Thoracic aorta (tissue), 2 donors: ENCODE measurements at regions not wholly inside any gene's neighbourhood (a gene's known extent, or its start where the extent isn't known, plus 50 kb on each side); places are given as distances from the start of the nearest gene placed in this dataset.

Experiments
- ATAC-seq: fragments of 150-250 bp; one replicate; pipeline ENCODE4 v1.8.0; 2017; ENCODE audit warnings: low read depth; ENCODE audit not compliant: insufficient number of reproducible peaks, low FRiP score
- DNase-seq: peaks from one replicate; pipeline ENCODE4 v3.0.0-alpha.2; 2020; ENCODE audit warnings: low spot score
- H3K27ac ChIP-seq, 2 donors: fragments of 200-600 bp; sonication (generic); 1 replicate in 1 of 2; 2 replicates in 1 of 2; pipeline ENCODE4 v1.5.1; 2016; ENCODE audit warnings: mild to moderate bottlenecking in 2 of 2, moderate library complexity in 2 of 2
- H3K27me3 ChIP-seq: fragments of 200-600 bp; sonication (generic); replicated peaks from 2 replicates; pipeline ENCODE4 v1.6.0; 2016; ENCODE audit warnings: mild to moderate bottlenecking; ENCODE audit not compliant: insufficient read depth
- H3K36me3 ChIP-seq: fragments of 200-600 bp; sonication (generic); one replicate; pipeline ENCODE4 v1.5.1; 2016
- H3K4me1 ChIP-seq, 2 donors: fragments of 200-600 bp; sonication (generic); 1 replicate in 1 of 2; 2 replicates in 1 of 2; pipeline versions ENCODE4 v1.5.1 to v1.6.0; 2016; ENCODE audit warnings: low read depth in 2 of 2, mild to moderate bottlenecking in 1 of 2; ENCODE audit not compliant: control insufficient read depth in 1 of 2
- H3K4me3 ChIP-seq: fragments of 200-600 bp; sonication (generic); 2 replicates; pipeline ENCODE4 v1.5.1; 2016; ENCODE audit warnings: mild to moderate bottlenecking
- H3K9me3 ChIP-seq: fragments of 200-600 bp; sonication (generic); 2 replicates; pipeline ENCODE4 v1.5.1; 2016
- CTCF ChIP-seq: fragments of 200-600 bp; sonication (generic); IDR thresholded peaks from one replicate; pipeline ENCODE4 v1.5.1; 2019; ENCODE audit warnings: antibody characterized with exemption

GRCh38 chr1:201760516-201760915 lies 68.4 kb upstream of the IPO9 start:
- ATAC-seq (no peak), DNase-seq (no peak)
- Histone ChIP-seq H3K4me1 (peaks cover 58 to 99% of the 10 kb centered on the region in 2 donors), H3K27me3 (no peaks in the 10 kb centered on the region), H3K4me3 (no peak overlapping the region), H3K27ac (peak overlapping the region; percentile 46 to 89), H3K36me3 (no peaks in the 10 kb centered on the region), H3K9me3 (no peaks in the 10 kb centered on the region)
- no peak for TF ChIP-seq CTCF

GRCh38 chr1:201761178-201761577 lies 67.8 kb upstream of the IPO9 start:
- H3K36me3 ChIP-seq: no peaks in the 10 kb centered on the region
- DNase-seq: no peak
- no peaks in the 10 kb centered on the region for H3K27me3 ChIP-seq
- peak overlapping the region; percentile 46 to 89 for H3K27ac ChIP-seq
- H3K9me3 ChIP-seq: no peaks in the 10 kb centered on the region
- no peak for TF ChIP-seq CTCF
- no peak for ATAC-seq
- peaks cover 55 to 97% of the 10 kb centered on the region in 2 donors for H3K4me1 ChIP-seq
- no peak overlapping the region for H3K4me3 ChIP-seq

- Histone ChIP-seq H3K36me3 (no peaks in the 10 kb centered on the region), H3K9me3 (no peaks in the 10 kb centered on the region), H3K4me1 (peaks cover 57 to 97% of the 10 kb centered on the region in 2 donors), H3K4me3 (no peak overlapping the region), H3K27me3 (no peaks in the 10 kb centered on the region), H3K27ac (peak overlapping the region; percentile 46 to 89)
- TF ChIP-seq CTCF: no peak
- no peak for DNase-seq
- ATAC-seq: no peak
Measured at GRCh38 chr1:201761871-201762270, 67.1 kb upstream of the IPO9 start.

GRCh38 chr1:201762381-201762780 lies 66.6 kb upstream of the IPO9 start:
- peak overlapping the region; percentile 46 to 89 for H3K27ac ChIP-seq

GRCh38 chr1:201763455-201764140 lies 65.4 kb upstream of the IPO9 start:
- H3K4me3 ChIP-seq: no peak overlapping the region
- no peaks in the 10 kb centered on the region for H3K9me3 ChIP-seq
- no peaks in the 10 kb centered on the region for H3K27me3 ChIP-seq
- no peak for TF ChIP-seq CTCF
- peak overlapping the region; percentile 46 to 89 for H3K27ac ChIP-seq
- no peak for ATAC-seq
- peaks cover 54 to 94% of the 10 kb centered on the region in 2 donors for H3K4me1 ChIP-seq
- no peaks in the 10 kb centered on the region for H3K36me3 ChIP-seq
- DNase-seq: no peak

More at GRCh38 chr1:201762381-201762780, 66.6 kb upstream of the IPO9 start:
- Histone ChIP-seq H3K9me3 (no peaks in the 10 kb centered on the region), H3K4me3 (no peak overlapping the region), H3K4me1 (peaks cover 57 to 95% of the 10 kb centered on the region in 2 donors), H3K36me3 (no peaks in the 10 kb centered on the region), H3K27me3 (no peaks in the 10 kb centered on the region)
- no peak for ATAC-seq
- no peak for DNase-seq
- TF ChIP-seq CTCF: no peak
